ENCODE measurements at regions not wholly inside any gene's neighbourhood (a gene's known extent, or its start where the extent isn't known, plus 50 kb on each side); places are given as distances from the start of the nearest gene placed in this dataset.
"Not testable (repeated sequence)": the region's sequence is repeated elsewhere in the genome, so short reads cannot be mapped to it uniquely, and the experiment has no call there.

DNA sequence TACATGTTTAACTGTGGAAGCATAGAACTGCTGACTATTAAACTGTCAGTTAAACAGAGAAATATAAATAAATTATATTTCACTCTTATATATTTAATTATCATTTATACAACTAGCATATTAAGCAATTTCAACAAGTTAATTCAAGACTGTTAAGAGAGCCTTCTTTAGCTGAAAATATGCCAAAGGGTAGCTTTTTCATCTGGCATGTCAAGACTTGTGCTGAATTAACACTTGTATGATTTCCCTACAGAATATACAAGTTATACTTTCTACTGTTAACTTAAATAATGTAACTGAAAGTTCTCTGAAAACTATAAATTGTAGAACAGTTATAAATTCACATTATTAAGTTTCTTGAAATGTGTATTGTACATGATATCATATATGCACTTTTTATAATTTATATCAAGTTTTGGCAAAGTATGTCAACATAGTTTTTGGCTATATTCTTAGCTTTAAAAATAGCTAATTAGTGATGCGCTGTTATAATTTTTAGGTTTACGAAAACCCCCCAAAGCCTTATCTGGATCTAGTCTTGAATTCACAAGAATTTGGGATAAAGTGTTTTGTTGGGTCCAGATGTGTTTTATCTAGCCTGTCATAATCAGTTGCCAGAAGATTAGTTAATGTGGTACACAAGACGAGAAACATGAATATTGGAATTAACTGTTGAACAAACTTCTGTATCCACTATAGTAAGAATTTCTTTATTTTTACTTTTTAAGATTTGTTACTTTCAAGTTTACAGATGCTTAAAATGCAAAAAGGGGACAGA, 231.1 kb upstream of the FOXP2 start:
- no peak for ATAC-seq
- Mint-ChIP-seq H3K27ac (no peak overlapping the region), H3K4me3 (no peak overlapping the region), H3K27me3 (no peaks in the 10 kb centered on the region), H3K4me1 (no peaks in the 10 kb centered on the region), H3K36me3 (no peaks in the 10 kb centered on the region), H3K9me3 (ENCODE audit: low read depth) (no peaks in the 10 kb centered on the region)
- CTCF ChIA-PET = no interaction called here
- no peak for DNase-seq

DNA sequence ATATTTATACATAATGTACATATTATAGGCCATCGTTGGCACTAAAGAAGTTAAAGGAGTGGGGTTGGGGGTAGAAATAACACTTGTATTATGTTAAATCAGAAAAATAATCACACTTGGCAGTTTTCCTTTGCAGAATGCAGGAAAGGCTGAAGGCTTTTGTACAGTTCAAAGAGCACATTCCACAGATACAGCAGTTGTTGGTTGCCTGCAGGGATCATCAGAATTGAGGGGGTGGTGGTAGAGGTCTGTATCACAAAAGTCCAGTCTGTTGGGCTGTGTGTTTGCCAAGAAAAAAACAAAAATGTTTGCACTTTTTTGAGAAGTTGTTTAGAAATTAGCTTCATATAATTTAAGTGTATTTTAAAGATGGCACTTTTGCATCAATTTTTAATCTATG, 231.8 kb upstream of the FOXP2 start:
- no peak for ATAC-seq
- Mint-ChIP-seq H3K27me3 (no peaks in the 10 kb centered on the region), H3K4me3 (no peak overlapping the region), H3K36me3 (no peaks in the 10 kb centered on the region), H3K9me3 (ENCODE audit: low read depth) (no peaks in the 10 kb centered on the region), H3K27ac (no peak overlapping the region), H3K4me1 (no peaks in the 10 kb centered on the region)
- no peak for DNase-seq
- CTCF ChIA-PET = no interaction called here

DNA sequence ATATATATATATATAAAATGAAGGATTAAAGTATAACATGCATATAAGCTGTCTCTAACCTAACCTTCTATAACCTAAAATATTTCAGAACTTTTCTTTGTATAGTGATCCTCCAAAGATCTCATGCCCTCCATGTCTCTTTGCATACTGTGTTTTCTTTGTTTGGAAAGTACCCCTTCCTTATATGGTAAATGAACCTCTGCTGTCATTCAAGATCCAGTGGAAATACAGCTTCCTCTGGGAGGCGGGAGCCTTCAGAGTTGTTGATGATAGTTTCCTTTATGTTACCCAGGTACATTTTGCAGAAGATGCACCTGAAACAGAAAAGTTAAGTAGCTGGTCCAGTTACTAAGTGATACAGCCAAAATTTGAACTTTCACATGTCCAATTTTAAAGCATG, 233.3 kb upstream of the FOXP2 start:
- Mint-ChIP-seq H3K9me3 (ENCODE audit: low read depth) (no peaks in the 10 kb centered on the region), H3K4me1 (no peaks in the 10 kb centered on the region), H3K36me3 (no peaks in the 10 kb centered on the region), H3K4me3 (no peak overlapping the region), H3K27ac (no peak overlapping the region), H3K27me3 (no peaks in the 10 kb centered on the region)
- ATAC-seq (no peak), DNase-seq (no peak)
- CTCF ChIA-PET = no interaction called here

DNA sequence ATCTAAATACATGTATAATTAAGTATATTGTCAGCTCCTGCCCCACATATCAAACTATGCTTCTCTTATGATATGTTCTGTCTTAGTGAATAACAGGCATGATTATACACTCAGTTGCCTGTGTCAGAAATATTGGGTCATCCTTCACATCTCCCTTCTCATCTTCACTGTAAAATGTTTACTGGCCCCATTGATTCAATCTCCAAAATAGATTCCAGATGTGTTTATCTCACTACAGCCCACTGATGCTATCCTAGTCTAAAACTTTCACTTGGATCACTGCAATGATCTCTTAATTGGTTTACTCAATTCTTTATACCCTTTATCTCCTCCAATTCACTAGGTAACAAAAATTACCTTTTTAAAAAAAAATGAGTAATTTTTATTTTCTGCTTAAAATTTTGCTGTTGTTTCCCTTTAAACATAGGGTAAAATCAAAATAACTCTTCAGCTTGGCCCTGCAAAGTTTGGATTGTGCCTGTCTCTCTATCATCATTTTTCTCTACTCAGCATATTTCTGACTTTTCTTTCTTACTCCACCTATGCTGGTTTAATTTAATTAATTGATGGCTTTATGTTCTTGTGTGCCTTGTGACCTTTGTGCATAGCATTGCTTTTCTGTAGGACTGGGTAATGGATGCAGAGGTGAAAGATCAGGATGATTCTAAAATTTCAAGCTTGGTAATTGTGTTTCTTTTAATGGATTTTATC, 233.9 kb upstream of the FOXP2 start:
- H3K27ac Mint-ChIP-seq = no peak overlapping the region
- CTCF ChIA-PET = no interaction called here

DNA sequence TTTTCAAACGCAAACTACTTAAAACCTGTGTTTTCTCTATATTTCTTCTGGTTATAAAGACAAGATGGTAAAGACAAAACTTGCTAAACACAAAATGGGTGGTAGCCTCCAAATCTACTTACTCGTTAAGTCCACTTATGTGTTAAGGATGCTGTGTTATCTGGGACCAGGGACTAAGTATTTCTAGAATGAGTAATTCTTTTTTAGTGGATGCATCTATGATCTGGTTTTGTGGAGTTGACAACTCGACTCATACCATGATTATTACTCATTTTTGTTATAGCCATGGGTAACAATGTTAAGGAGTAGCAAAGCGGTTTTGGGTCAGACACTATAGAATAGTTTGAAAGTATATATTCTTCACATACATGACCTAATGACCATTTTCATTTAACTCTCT, 239.5 kb upstream of the FOXP2 start:
- CTCF ChIA-PET = no interaction called here
- Mint-ChIP-seq H3K4me1 (no peaks in the 10 kb centered on the region), H3K4me3 (no peak overlapping the region), H3K27ac (no peak overlapping the region), H3K36me3 (no peaks in the 10 kb centered on the region), H3K9me3 (ENCODE audit: low read depth) (no peaks in the 10 kb centered on the region), H3K27me3 (no peaks in the 10 kb centered on the region)
- ATAC-seq (no peak), DNase-seq (no peak)

More for the DNA sequence above, 233.9 kb upstream of the FOXP2 start:
- no peaks in the 10 kb centered on the region for H3K4me1 Mint-ChIP-seq
- H3K9me3 Mint-ChIP-seq (ENCODE audit: low read depth) = no peaks in the 10 kb centered on the region
- ATAC-seq (no peak), DNase-seq (no peak)
- H3K36me3 Mint-ChIP-seq = no peaks in the 10 kb centered on the region
- H3K27me3 Mint-ChIP-seq = no peaks in the 10 kb centered on the region
- no peak overlapping the region for H3K4me3 Mint-ChIP-seq

DNA sequence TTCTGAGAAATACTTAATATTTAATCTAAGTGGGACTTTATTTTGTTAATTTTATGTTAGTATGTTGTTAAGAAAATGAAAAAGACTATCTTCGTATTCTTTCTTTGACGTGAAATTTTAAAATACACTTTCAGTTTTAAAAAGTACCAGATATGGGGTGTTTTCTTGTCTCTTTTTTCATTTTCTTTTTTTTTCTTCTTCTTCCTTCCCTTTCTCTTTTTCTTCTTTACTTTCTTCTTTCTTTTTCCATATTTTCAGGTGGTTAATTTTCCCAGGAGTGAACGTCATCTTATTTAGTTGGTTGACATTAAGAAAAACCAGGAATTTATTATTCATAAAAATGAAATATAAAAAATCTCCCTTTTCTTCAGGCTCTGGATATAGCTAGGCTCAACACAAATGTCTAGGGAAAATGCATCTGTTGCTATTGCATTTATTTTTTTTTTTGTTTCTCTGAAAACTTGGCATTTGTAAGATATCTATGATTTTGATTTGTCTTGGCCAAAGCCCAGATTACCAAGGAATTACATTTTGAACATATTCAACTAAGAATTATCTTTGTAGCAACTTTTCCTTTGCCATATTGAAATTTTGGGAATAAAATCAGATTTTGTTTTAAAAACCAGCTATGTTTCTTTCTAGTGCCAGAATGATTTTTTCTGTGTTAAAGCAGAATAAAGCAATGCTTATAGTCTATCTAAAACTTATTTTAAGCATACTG, 241.3 kb upstream of the FOXP2 start:
- ATAC-seq (no peak), DNase-seq (no peak)
- CTCF ChIA-PET = no interaction called here
- Mint-ChIP-seq H3K27me3 (no peaks in the 10 kb centered on the region), H3K36me3 (no peaks in the 10 kb centered on the region), H3K4me3 (no peak overlapping the region), H3K9me3 (ENCODE audit: low read depth) (no peaks in the 10 kb centered on the region), H3K27ac (no peak overlapping the region), H3K4me1 (no peaks in the 10 kb centered on the region)

DNA sequence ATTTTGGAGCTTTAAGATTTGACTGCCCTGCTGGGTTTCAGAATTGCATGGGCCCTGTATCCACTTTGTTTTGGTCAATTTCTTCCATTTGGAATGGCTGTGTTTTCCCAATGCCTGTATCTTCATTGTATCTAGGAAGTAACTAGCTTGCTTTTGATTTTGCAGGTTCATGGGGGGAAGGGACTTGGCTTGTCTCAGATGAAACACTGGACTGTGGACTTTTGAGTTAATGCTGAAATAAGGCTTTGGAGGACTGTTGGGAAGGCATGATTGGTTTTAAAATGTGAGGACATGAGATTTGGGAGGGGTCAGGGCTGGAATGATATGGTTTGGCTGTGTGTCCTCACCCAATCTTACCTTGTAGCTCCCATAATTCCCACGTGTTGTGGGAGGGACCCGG, 245.2 kb upstream of the FOXP2 start:
- ATAC-seq; H3K4me1 Mint-ChIP-seq; DNase-seq; H3K4me3 Mint-ChIP-seq; CTCF ChIA-PET; H3K27me3 Mint-ChIP-seq; H3K27ac Mint-ChIP-seq; H3K9me3 Mint-ChIP-seq (ENCODE audit: low read depth); H3K36me3 Mint-ChIP-seq: not testable (repeated sequence)

DNA sequence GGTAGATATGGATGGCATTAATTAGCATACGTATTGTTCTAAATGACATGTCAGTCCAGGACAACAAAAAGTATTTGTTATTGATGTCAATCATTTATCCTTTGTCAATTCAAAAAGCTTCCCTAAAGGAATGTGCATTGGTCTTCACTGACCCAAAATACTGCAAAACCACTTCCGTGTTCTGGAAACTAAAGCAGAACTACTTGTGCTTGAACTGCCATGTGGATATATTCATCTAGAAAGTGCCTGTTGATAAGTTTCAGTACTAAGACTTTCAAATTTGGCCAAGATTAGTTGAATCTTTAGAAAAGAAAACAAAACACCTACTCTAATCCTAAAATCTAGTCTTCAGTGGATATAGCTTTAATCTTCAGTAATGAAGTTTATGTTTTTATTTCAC, 242.1 kb upstream of the PPP1R3A start:
- Mint-ChIP-seq H3K27me3 (no peaks in the 10 kb centered on the region), H3K4me1 (no peaks in the 10 kb centered on the region), H3K36me3 (no peaks in the 10 kb centered on the region), H3K27ac (no peak overlapping the region), H3K9me3 (ENCODE audit: low read depth) (no peaks in the 10 kb centered on the region), H3K4me3 (no peak overlapping the region)
- CTCF ChIA-PET = no interaction called here
- no peak for DNase-seq
- ATAC-seq = no peak

DNA sequence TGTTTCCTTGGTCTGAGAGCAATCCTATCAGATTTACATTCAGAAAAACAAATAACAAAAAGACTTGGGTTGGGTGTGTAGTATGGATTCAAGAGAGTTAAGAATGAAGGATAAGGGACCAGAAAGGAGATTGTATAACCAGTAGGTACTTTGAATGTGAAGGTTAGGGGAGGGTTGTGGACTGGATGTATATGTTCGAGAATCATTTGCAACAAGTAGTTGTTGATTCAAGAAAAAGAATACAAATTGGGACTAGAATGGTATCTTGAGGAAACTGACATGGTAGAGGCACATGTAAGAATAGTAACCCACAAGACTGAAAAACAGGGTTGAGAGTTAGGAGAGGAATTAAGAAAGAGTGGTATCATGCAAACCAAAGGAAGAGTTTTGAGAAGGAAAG, 240.0 kb upstream of the PPP1R3A start:
- Mint-ChIP-seq H3K27me3 (no peaks in the 10 kb centered on the region), H3K36me3 (no peaks in the 10 kb centered on the region), H3K9me3 (ENCODE audit: low read depth) (no peaks in the 10 kb centered on the region), H3K27ac (no peak overlapping the region), H3K4me3 (no peak overlapping the region), H3K4me1 (no peaks in the 10 kb centered on the region)
- ATAC-seq (no peak), DNase-seq (no peak)
- CTCF ChIA-PET = no interaction called here

DNA sequence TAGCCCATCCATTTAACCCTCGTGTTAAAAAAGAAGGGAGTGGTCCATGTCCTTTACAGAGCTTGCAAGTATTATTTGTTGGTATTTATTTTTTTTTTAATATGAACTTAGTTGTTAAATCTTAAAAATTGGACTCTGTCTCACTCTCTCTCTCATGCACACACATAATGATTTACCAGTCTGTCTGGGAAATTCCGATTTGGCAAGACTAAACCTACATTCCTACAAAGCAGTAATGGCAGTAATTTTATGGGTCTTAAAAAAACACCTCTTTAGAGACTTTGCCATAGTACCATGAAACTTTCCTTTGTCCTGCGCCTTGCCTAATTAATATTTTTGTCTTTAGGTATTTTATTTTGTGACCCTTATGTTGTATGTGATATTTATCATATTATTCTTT, 239.5 kb upstream of the PPP1R3A start:
- CTCF ChIA-PET = no interaction called here
- Mint-ChIP-seq H3K27me3 (peaks cover 4% of the 10 kb centered on the region), H3K9me3 (ENCODE audit: low read depth) (no peaks in the 10 kb centered on the region), H3K4me1 (no peaks in the 10 kb centered on the region), H3K27ac (no peak overlapping the region), H3K4me3 (no peak overlapping the region), H3K36me3 (no peaks in the 10 kb centered on the region)
- ATAC-seq (no peak), DNase-seq (no peak)

DNA sequence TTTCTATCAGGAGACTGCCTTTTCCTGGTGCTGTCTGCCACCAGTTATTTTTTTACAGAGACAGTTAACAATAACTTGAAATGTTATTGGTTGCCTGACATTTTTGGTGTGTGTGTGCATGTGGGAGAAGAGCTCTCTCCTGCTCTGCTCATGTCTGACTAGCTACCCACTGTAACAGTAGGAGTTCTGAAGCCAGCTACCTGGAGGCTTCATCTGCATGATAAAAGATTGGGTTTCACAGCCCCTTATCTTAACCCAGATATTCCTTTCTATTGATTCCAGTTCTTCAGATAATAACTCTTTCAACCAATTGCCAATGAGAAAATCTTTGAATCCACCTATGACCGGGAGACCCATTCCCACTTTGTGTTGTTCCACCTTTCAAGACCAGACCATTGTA, 237.4 kb upstream of the PPP1R3A start:
- Mint-ChIP-seq H3K4me1 (no peaks in the 10 kb centered on the region), H3K4me3 (no peak overlapping the region), H3K27me3 (peaks cover 4% of the 10 kb centered on the region), H3K27ac (no peak overlapping the region), H3K36me3 (no peaks in the 10 kb centered on the region), H3K9me3 (ENCODE audit: low read depth) (no peaks in the 10 kb centered on the region)
- DNase-seq (no peak), ATAC-seq (no peak)
- CTCF ChIA-PET = no interaction called here

DNA sequence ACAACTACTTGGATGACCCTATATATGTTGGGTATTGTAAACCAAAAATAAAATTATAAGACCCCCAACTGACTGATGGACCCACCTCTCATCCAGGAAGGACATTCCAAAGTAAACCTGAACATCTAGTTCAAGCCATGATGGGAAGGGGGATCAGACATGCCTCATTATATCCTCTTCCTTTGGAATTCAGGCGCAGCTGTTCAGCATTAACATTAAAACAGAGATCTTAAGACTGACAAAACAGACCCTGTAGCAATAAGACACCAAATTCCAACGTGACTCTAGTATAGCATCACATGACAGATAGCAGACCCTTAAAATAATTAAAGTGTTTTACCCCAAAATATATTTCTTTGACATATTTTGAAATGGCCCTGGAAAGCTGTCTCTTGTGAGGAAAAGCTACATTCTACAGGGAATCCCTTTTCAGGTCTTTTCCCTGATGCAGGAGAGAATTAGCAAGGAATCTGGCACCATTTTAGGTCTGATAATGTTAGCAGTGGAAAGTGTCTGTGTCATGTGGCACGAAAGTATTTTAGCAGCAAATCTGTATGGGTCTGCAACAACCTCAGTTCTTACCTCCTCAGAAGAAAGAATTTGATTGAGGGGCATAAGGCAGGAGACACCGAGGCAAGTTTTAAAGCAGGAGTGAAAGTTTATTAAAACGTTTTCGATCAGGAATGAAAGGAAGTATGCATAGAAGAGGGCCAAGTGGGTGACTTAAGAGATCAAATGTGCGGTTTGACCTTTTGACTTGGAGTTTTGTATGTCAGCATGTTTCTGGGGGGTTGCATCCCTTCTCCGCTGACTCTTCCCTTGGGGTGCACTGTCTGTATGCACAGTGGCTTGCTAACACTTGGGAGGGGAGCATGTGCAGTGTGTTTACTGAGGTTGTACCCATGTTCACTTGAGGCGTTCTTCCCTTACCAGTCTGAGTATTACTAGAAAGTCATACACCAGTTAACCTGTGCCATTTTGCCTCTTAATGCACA, 236.6 kb upstream of the PPP1R3A start:
- no peak for ATAC-seq
- no peak for DNase-seq
- peaks cover 4% of the 10 kb centered on the region for H3K27me3 Mint-ChIP-seq
- CTCF ChIA-PET = no interaction called here
- no peaks in the 10 kb centered on the region for H3K36me3 Mint-ChIP-seq
- H3K27ac Mint-ChIP-seq = no peak overlapping the region
- no peaks in the 10 kb centered on the region for H3K4me1 Mint-ChIP-seq
- H3K9me3 Mint-ChIP-seq (ENCODE audit: low read depth) = no peaks in the 10 kb centered on the region
- H3K4me3 Mint-ChIP-seq = no peak overlapping the region

DNA sequence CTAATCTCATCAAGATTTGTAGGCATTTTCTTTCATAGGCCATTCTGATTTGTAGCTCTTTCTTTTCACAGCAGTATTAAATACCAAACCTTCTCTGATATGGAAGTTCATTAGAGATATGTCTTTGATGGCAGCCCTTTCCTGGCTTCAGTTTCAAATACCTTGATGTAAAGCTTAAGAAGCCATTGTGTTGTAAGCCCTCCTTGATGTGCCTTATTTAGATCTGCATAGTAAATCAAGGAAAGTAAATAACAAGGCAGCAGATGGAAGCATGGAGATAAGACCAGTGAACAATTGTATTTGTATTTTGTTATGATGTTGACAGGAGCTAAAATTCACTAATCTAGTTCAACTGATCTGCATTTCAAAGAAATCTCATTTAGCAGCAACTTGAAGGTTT, 234.9 kb upstream of the PPP1R3A start:
- DNase-seq (no peak), ATAC-seq (no peak)
- no peak overlapping the region for H3K4me3 Mint-ChIP-seq
- no peaks in the 10 kb centered on the region for H3K4me1 Mint-ChIP-seq
- no peaks in the 10 kb centered on the region for H3K9me3 Mint-ChIP-seq (ENCODE audit: low read depth)
- no peak overlapping the region for H3K27ac Mint-ChIP-seq
- no peaks in the 10 kb centered on the region for H3K36me3 Mint-ChIP-seq
- CTCF ChIA-PET = no interaction called here
- H3K27me3 Mint-ChIP-seq = peaks cover 4% of the 10 kb centered on the region

Measured in activated CD8-positive, alpha-beta memory T cell treated with anti-CD3 and anti-CD28 coated beads, Interleukin-2, amount 10 ng/mL, durations not matched to agents 7 days and 5 days (primary cell).